ENCODE measurements at regions not wholly inside any gene's neighbourhood (a gene's known extent, or its start where the extent isn't known, plus 50 kb on each side); places are given as distances from the start of the nearest gene placed in this dataset.

GRCh38 chr2:13010283-13010682 is 293.5 kb downstream of the TRIB2 start:
- TF ChIP-seq CTCF (IDR thresholded peaks at IDR 0.05) (no peak), MAZ (IDR thresholded peaks at IDR 0.05; ENCODE audit: borderline replicate concordance, low read depth, low read length) (no peak), POLR2A (IDR thresholded peaks at IDR 0.05; ENCODE audit: low read length) (no peak), MAFK (IDR thresholded peaks at IDR 0.05; ENCODE audit: partially characterized antibody) (no peak), FOSL2 (IDR thresholded peaks at IDR 0.05) (no peak), FOSL2 (CRISPR knock-in tag; IDR thresholded peaks at IDR 0.05) (no peak), E2F6 (IDR thresholded peaks at IDR 0.05; ENCODE audit: borderline replicate concordance, low read depth) (no peak), HOXB5 (CRISPR knock-in tag; IDR thresholded peaks at IDR 0.05) (no peak), EP300 (IDR thresholded peaks at IDR 0.05) (no peak)

Measured in A549 (cell line).